ENCODE measurements at regions not wholly inside any gene's neighbourhood (a gene's known extent, or its start where the extent isn't known, plus 50 kb on each side); places are given as distances from the start of the nearest gene placed in this dataset.

DNA sequence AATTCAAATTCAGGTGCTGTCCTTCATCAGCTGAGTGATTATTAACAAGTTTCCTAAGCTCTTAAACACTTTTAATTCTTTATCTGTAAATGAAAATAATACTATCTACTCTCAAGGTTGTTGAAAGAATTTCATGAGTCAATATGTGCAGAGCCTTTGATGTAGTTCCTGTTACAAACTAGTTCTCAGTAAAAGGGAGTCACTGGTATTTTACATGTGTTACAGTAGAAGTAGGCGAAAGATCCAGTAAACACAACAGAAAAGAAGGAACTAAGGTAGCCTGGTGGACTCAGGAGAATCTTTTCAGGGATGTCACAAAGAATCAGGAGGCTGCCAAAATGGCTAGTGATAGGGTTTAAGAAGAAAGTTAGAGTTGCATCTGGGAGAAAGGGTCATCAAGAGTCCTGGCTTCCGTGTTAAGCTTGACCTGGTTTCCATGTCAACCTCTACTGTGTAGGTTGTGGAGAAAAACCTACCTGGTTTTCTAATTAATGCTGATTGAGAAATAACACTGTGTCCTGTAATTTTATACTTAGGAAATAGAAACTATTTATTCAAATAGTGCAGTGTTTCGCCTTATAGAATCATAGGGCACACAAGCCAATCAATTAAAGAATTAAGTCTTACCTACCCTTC is 58.3 kb upstream of the TRIB2 start:
- TF ChIP-seq, protein P1, sequence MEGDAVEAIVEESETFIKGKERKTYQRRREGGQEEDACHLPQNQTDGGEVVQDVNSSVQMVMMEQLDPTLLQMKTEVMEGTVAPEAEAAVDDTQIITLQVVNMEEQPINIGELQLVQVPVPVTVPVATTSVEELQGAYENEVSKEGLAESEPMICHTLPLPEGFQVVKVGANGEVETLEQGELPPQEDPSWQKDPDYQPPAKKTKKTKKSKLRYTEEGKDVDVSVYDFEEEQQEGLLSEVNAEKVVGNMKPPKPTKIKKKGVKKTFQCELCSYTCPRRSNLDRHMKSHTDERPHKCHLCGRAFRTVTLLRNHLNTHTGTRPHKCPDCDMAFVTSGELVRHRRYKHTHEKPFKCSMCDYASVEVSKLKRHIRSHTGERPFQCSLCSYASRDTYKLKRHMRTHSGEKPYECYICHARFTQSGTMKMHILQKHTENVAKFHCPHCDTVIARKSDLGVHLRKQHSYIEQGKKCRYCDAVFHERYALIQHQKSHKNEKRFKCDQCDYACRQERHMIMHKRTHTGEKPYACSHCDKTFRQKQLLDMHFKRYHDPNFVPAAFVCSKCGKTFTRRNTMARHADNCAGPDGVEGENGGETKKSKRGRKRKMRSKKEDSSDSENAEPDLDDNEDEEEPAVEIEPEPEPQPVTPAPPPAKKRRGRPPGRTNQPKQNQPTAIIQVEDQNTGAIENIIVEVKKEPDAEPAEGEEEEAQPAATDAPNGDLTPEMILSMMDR (IDR thresholded peaks at IDR 0.05), result no peak
- TF ChIP-seq EP300 (IDR thresholded peaks at IDR 0.05) (no peak), POLR2A (IDR thresholded peaks at IDR 0.05) (no peak), POLR2AphosphoS5 (IDR thresholded peaks at IDR 0.05) (no peak)
- no peaks in the 10 kb centered on the region for H3K27me3 ChIP-seq
- no peak for DNase-seq
- WGBS, 2 donors, result 84 to 89% methylated on average over 3 of the region's 3 CpGs
- H3K4me1 ChIP-seq, result peaks cover 0 to 7% (median 3%) of the 10 kb centered on the region in 4 donors
- H3K4me3 ChIP-seq, result no peak overlapping the region
- intact Hi-C loops (cut with DNase I), result no loop called here
- no peaks in the 10 kb centered on the region for H3K9me3 ChIP-seq
- H3K27ac ChIP-seq, result no peak overlapping the region
- no peaks in the 10 kb centered on the region for H3K36me3 ChIP-seq

DNA sequence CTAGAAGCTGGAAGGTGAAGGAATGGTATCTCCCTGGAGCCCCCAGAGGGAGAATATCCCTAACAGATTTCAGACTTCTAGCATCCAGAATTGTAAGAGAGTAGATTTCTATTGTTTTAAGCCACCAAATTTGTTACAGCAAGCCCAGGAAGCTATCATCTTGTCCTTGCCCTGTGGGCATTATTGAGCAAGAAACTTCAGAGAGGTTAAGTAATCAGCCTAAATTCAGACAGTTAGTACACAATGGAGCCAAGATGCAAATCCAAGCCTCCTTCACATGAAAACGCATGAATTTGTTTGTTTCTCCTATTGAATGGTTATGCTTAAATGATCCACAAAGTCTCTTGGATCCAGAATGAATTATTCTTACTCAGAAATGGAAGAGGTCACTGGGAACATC is 55.2 kb upstream of the TRIB2 start:
- no peak for TF ChIP-seq EP300 (IDR thresholded peaks at IDR 0.05)
- no peak for TF ChIP-seq POLR2A (IDR thresholded peaks at IDR 0.05)

DNA sequence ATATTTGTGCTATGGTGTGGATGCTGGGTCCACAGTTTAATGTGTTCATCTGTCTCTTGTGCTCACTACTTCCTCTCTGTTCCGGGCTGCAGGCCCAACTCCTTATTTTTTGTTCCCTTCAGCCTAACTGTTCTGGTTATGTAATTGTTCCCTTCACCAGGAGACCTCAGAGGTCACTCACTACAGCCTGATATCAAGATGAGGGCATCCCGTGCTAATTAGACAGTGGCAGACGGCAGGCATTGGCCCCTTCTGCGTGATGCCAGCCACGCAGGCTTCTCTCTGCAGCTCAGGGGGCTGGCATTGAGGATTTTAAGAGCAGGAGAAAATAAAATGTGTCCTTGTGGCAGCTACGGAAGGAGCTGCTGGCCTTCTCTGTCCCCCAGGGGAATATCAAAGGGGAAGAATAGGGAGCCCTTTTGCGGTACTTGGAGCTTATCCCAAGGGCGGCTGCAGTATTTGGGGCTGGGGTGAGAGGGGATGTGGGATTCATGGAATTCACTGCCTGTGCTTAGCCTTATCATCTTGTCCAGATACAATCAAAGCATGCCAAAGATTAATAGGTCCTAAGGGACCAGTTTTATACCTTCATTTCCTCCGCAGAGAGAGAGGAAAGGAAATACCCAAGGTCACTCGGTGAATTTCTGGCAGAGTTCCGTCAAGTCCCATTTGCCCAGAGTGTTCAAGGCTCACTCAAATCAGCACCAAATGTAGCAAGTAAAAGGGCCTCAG is 53.3 kb upstream of the TRIB2 start:
- no peaks in the 10 kb centered on the region for H3K36me3 ChIP-seq
- H3K27ac ChIP-seq, result no peak overlapping the region
- DNase-seq, result no peak
- TF ChIP-seq EP300 (IDR thresholded peaks at IDR 0.05) (no peak), POLR2A (IDR thresholded peaks at IDR 0.05) (no peak), POLR2AphosphoS5 (IDR thresholded peaks at IDR 0.05) (no peak)
- TF ChIP-seq, protein P1 (IDR thresholded peaks at IDR 0.05), result no peak
- no peak overlapping the region for H3K4me3 ChIP-seq
- H3K27me3 ChIP-seq, result no peaks in the 10 kb centered on the region
- 85 to 88% methylated on average over 11 of the region's 11 CpGs for WGBS, 2 donors
- H3K9me3 ChIP-seq, result peaks cover 0 to 9% (median 3%) of the 10 kb centered on the region in 4 donors
- H3K4me1 ChIP-seq, result peaks cover 0 to 9% (median 3%) of the 10 kb centered on the region in 4 donors
- intact Hi-C loops (cut with DNase I), result no loop called here

More for the DNA sequence above, 55.2 kb upstream of the TRIB2 start:
- 73 to 76% methylated on average over 1 of the region's 1 CpG for WGBS, 2 donors
- Histone ChIP-seq H3K27ac (no peak overlapping the region), H3K4me1 (peaks cover 0 to 9% (median 3%) of the 10 kb centered on the region in 4 donors), H3K9me3 (peaks cover 0 to 4% (median under 1%) of the 10 kb centered on the region in 4 donors), H3K27me3 (no peaks in the 10 kb centered on the region), H3K36me3 (no peaks in the 10 kb centered on the region), H3K4me3 (no peak overlapping the region)
- intact Hi-C loops (cut with DNase I), result no loop called here
- DNase-seq, result no peak

DNA sequence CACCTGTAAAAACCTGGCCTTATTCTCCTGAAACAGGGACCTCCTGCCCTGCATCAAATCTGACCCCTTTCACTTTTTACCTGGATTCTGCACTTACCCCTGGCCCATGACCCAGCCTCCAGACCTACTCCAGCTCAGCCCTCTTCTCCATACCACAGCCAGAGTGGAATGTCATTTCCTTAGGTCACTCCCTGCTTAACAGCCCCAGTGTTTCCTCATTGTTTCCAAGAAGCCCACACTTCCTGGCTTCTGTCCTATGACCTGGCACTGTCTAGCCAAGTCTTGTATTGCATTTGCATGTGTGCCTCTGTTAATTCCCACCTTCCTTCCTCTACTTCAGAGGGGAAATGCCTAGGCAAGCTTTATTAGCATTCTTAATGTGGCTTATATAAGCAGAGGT is 51.4 kb upstream of the TRIB2 start:
- Histone ChIP-seq H3K27me3 (no peaks in the 10 kb centered on the region), H3K27ac (no peak overlapping the region), H3K9me3 (peaks cover 0 to 9% (median 3%) of the 10 kb centered on the region in 4 donors), H3K4me1 (peaks cover 0 to 7% (median 3%) of the 10 kb centered on the region in 4 donors), H3K36me3 (no peaks in the 10 kb centered on the region), H3K4me3 (no peak overlapping the region)
- no peak for DNase-seq
- intact Hi-C loops (cut with DNase I), result no loop called here
- TF ChIP-seq EP300 (IDR thresholded peaks at IDR 0.05), result no peak
- TF ChIP-seq POLR2A (IDR thresholded peaks at IDR 0.05), result no peak
- TF ChIP-seq, protein P1 (IDR thresholded peaks at IDR 0.05), result no peak
- TF ChIP-seq POLR2AphosphoS5 (IDR thresholded peaks at IDR 0.05), result no peak

DNA sequence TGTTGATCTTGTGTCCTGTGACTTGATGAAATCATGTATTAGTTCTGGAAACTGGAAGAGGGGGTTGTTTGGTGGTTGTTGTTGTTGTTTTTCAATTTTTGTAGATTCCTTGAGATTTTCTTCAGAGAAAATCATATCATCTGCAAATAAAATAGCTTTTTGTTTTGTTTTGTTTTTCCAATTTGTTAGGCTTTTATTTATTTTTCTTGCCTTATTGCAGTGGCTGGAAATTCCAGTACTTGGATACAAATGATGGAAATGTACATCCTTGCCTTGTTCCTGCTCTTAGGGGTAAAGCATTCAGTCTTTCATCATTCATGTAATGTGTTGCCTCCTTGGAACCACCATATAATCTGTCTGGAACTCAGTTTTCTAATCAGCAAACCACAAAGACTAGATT is 50.3 kb upstream of the TRIB2 start:
- no peak for TF ChIP-seq POLR2AphosphoS5 (IDR thresholded peaks at IDR 0.05)
- no peak for TF ChIP-seq POLR2A (IDR thresholded peaks at IDR 0.05)
- TF ChIP-seq EP300 (IDR thresholded peaks at IDR 0.05), result no peak
- TF ChIP-seq, protein P1 (IDR thresholded peaks at IDR 0.05), result no peak
- Histone ChIP-seq H3K27ac (no peak overlapping the region), H3K4me1 (peaks cover 0 to 5% (median 0%) of the 10 kb centered on the region in 4 donors), H3K4me3 (no peak overlapping the region), H3K27me3 (no peaks in the 10 kb centered on the region), H3K36me3 (no peaks in the 10 kb centered on the region), H3K9me3 (peaks cover 0 to 9% (median 3%) of the 10 kb centered on the region in 4 donors)
- intact Hi-C loops (cut with DNase I), result no loop called here
- no peak for DNase-seq
